ENCODE measurements at regions not wholly inside any gene's neighbourhood (a gene's known extent, or its start where the extent isn't known, plus 50 kb on each side); places are given as distances from the start of the nearest gene placed in this dataset.

DNA sequence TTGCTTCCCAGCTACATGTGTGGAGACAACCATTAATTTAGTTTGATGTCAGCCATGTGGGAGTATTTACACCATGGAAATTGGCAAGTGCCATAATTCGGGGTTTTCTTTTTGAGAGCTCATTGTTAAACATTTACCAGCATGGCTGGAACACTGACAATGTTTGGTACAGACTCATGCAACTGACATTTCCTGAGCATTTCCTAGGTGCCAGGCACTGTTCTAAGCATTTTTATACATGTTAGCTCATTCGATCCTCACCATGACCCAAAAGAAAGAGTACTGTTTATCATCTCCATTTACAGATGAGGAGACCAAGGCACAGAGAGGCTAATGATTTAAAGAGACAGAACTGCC, 86.9 kb downstream of the FOXL1 start:
- Histone ChIP-seq H3K4me3 (ENCODE audit: low read length) (no peak overlapping the region), H3K9me3 (ENCODE audit: insufficient read depth, low read depth, low read length) (no peaks in the 10 kb centered on the region), H3K27ac (ENCODE audit: low read length) (no peak overlapping the region), H3K4me1 (ENCODE audit: insufficient read depth, low read length) (peaks cover 14% of the 10 kb centered on the region), H3K36me3 (ENCODE audit: insufficient read depth, low read depth, low read length) (no peaks in the 10 kb centered on the region), H3K9ac (ENCODE audit: low read depth, low read length) (no peak overlapping the region), H3K27me3 (ENCODE audit: insufficient read depth, low read length) (no peaks in the 10 kb centered on the region)

DNA sequence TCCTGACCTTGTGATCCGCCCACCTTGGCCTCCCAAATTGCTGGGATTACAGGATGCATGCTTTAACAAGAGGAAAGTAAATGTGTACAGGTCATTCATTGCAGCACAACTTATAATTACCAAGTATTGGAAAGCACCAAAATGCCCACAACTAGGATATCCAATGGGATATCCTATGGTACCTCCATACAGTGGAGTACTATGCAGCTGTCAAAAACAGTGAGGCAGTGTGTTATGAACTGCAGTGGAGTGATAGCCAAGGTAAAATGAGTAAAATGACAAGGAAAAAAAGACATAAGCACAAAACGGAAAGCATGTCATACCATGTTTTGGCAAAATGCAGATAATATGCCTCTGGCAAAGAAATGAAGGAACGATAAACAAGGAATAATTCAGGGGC, 87.6 kb downstream of the FOXL1 start:
- H3K36me3 ChIP-seq (ENCODE audit: insufficient read depth, low read depth, low read length), result no peaks in the 10 kb centered on the region
- H3K4me1 ChIP-seq (ENCODE audit: insufficient read depth, low read length), result peaks cover 14% of the 10 kb centered on the region
- H3K27me3 ChIP-seq (ENCODE audit: insufficient read depth, low read length), result no peaks in the 10 kb centered on the region
- no peaks in the 10 kb centered on the region for H3K9me3 ChIP-seq (ENCODE audit: insufficient read depth, low read depth, low read length)
- H3K9ac ChIP-seq (ENCODE audit: low read depth, low read length), result no peak overlapping the region
- H3K4me3 ChIP-seq (ENCODE audit: low read length), result no peak overlapping the region
- no peak overlapping the region for H3K27ac ChIP-seq (ENCODE audit: low read length)

GRCh38 chr16:86667035-86667434, 88.7 kb downstream of the FOXL1 start:
- Histone ChIP-seq H3K4me3 (ENCODE audit: low read length) (no peak overlapping the region), H3K36me3 (ENCODE audit: insufficient read depth, low read depth, low read length) (no peaks in the 10 kb centered on the region), H3K9me3 (ENCODE audit: insufficient read depth, low read depth, low read length) (no peaks in the 10 kb centered on the region), H3K27ac (ENCODE audit: low read length) (no peak overlapping the region), H3K4me1 (ENCODE audit: insufficient read depth, low read length) (peaks cover 14% of the 10 kb centered on the region), H3K9ac (ENCODE audit: low read depth, low read length) (no peak overlapping the region), H3K27me3 (ENCODE audit: insufficient read depth, low read length) (no peaks in the 10 kb centered on the region)

DNA sequence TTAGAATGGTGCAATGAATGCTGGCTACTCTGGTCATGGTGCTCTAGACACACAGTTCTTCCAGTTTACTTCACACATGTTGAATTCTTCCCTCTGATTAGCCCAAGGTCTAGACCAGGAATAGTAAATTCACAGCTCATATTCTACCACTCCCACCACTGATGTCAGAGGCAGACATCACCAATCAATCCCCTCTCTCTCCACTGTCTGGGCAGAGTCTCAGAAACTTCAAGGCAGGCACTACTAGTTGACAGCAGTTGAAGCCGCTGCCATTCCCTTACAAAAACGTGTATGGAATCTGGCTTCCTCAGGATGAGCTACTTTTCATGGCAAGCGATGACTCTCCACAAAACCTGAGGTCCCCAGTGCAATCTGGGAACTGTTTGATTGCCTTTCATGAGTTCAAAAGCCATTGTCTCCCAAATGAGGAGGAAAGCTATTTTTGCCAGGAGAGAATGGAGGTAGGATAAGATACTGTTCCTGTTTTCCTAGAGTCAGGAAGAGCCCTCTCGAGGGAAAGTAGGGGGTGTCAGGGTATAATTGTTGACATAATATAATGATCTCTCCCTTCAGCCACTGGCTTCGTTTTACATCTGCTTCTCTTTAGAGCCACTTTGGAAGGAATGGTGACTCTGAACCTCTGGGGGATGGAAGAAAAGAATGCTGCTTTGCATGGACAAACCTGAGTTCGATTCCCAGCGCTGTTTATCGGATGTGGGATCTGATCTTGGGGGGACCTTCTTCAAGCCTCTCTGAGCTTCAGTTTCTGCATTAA, 90.0 kb downstream of the FOXL1 start:
- Histone ChIP-seq H3K36me3 (ENCODE audit: insufficient read depth, low read depth, low read length) (no peaks in the 10 kb centered on the region), H3K4me3 (ENCODE audit: low read length) (no peak overlapping the region), H3K27ac (ENCODE audit: low read length) (no peak overlapping the region), H3K4me1 (ENCODE audit: insufficient read depth, low read length) (peaks cover 14% of the 10 kb centered on the region), H3K9me3 (ENCODE audit: insufficient read depth, low read depth, low read length) (no peaks in the 10 kb centered on the region), H3K27me3 (ENCODE audit: insufficient read depth, low read length) (no peaks in the 10 kb centered on the region; the same call in 1 of the 2 replicates), H3K9ac (ENCODE audit: low read depth, low read length) (no peak overlapping the region)

DNA sequence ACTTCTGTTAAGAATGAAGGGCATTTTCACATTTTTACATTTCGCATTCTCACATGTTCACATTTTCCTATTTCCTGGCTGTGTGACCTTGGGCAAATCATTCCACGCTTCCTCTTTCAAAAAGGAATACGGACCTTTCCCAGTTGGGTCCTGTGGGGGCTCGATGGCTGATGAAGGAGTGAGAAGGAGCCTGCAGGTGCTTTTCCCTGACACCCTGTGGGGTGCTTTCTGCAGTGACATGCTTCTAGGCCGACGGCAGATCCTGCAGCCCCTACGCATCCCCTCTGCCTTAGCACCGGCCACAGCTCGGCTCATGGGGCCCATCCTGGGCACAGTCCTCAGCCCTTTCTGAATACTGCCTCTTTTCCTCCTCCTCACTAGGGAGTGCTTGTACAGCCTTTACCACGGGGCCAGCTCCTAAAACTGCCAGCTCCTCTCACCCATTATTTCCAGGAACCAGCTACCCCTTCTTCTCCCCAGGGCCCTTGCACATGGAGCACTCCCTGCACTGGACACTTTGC, 91.0 kb downstream of the FOXL1 start:
- Histone ChIP-seq H3K27ac (ENCODE audit: low read length) (no peak overlapping the region), H3K4me3 (ENCODE audit: low read length) (no peak overlapping the region), H3K9ac (ENCODE audit: low read depth, low read length) (no peak overlapping the region), H3K9me3 (ENCODE audit: insufficient read depth, low read depth, low read length) (no peaks in the 10 kb centered on the region), H3K36me3 (ENCODE audit: insufficient read depth, low read depth, low read length) (no peaks in the 10 kb centered on the region), H3K27me3 (ENCODE audit: insufficient read depth, low read length) (no peaks in the 10 kb centered on the region; the same call in 1 of the 2 replicates), H3K4me1 (ENCODE audit: insufficient read depth, low read length) (peaks cover 14% of the 10 kb centered on the region)

GRCh38 chr16:86669937-86670749, 91.8 kb downstream of the FOXL1 start:
- H3K4me3 ChIP-seq (ENCODE audit: low read length), result no peak overlapping the region
- no peaks in the 10 kb centered on the region for H3K9me3 ChIP-seq (ENCODE audit: insufficient read depth, low read depth, low read length)
- H3K27me3 ChIP-seq (ENCODE audit: insufficient read depth, low read length), result no peaks in the 10 kb centered on the region; the same call in 1 of the 2 replicates
- H3K4me1 ChIP-seq (ENCODE audit: insufficient read depth, low read length), result peaks cover 14% of the 10 kb centered on the region
- H3K9ac ChIP-seq (ENCODE audit: low read depth, low read length), result no peak overlapping the region
- no peak overlapping the region for H3K27ac ChIP-seq (ENCODE audit: low read length)
- no peaks in the 10 kb centered on the region for H3K36me3 ChIP-seq (ENCODE audit: insufficient read depth, low read depth, low read length)

- no peaks in the 10 kb centered on the region for H3K36me3 ChIP-seq (ENCODE audit: insufficient read depth, low read depth, low read length)
- H3K4me1 ChIP-seq (ENCODE audit: insufficient read depth, low read length), result peaks cover 14% of the 10 kb centered on the region
- H3K27ac ChIP-seq (ENCODE audit: low read length), result no peak overlapping the region
- H3K9ac ChIP-seq (ENCODE audit: low read depth, low read length), result no peak overlapping the region
- no peaks in the 10 kb centered on the region; the same call in 1 of the 2 replicates for H3K27me3 ChIP-seq (ENCODE audit: insufficient read depth, low read length)
- no peaks in the 10 kb centered on the region for H3K9me3 ChIP-seq (ENCODE audit: insufficient read depth, low read depth, low read length)
- H3K4me3 ChIP-seq (ENCODE audit: low read length), result no peak overlapping the region
These were observed 92.4 kb downstream of the FOXL1 start for GRCh38 chr16:86670750-86671234.

DNA sequence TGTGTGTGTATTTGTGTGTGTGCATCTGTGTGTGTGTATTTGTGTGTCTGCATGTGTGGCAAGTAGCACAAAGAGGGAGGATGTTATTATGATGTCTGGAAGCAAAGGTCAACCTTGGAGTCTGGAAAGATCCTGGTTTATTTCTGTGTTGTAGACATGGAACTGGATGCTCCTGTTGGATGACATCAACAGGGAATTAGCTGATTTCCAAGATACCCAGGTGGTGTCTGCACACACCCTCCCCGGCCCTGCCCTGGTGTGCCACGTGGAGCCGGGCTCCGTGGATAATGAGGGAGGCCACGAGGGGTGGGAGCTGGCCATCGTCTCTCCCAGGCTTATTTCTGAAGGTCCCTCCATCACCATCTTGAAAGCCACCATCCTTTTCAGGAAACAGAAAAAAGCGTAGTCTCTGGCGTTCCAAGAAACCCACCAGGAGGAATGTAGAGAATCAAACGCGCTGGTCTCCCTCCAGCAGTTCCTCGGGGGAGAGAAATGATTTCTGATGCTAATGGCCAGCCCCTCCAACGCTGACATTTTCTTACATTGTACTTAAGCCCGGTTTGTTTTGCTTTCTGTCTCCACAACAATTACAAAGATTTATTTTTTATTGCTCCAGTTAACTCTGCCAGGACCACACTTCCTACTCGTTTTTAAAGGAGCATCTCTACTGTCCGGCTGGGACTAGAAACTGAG, 93.3 kb downstream of the FOXL1 start:
- Histone ChIP-seq H3K9ac (ENCODE audit: low read depth, low read length) (no peak overlapping the region), H3K36me3 (ENCODE audit: insufficient read depth, low read depth, low read length) (no peaks in the 10 kb centered on the region), H3K27ac (ENCODE audit: low read length) (no peak overlapping the region), H3K27me3 (ENCODE audit: insufficient read depth, low read length) (no peaks in the 10 kb centered on the region; the same call in 1 of the 2 replicates), H3K9me3 (ENCODE audit: insufficient read depth, low read depth, low read length) (no peaks in the 10 kb centered on the region), H3K4me1 (ENCODE audit: insufficient read depth, low read length) (peaks cover 14% of the 10 kb centered on the region), H3K4me3 (ENCODE audit: low read length) (no peak overlapping the region)

GRCh38 chr16:86672179-86672863, 94.0 kb downstream of the FOXL1 start:
- H3K4me3 ChIP-seq (ENCODE audit: low read length), result no peak overlapping the region
- H3K36me3 ChIP-seq (ENCODE audit: insufficient read depth, low read depth, low read length), result no peaks in the 10 kb centered on the region
- H3K9me3 ChIP-seq (ENCODE audit: insufficient read depth, low read depth, low read length), result no peaks in the 10 kb centered on the region
- H3K27me3 ChIP-seq (ENCODE audit: insufficient read depth, low read length), result no peaks in the 10 kb centered on the region; the same call in 1 of the 2 replicates
- no peak overlapping the region for H3K27ac ChIP-seq (ENCODE audit: low read length)
- H3K9ac ChIP-seq (ENCODE audit: low read depth, low read length), result no peak overlapping the region
- H3K4me1 ChIP-seq (ENCODE audit: insufficient read depth, low read length), result peaks cover 14% of the 10 kb centered on the region

DNA sequence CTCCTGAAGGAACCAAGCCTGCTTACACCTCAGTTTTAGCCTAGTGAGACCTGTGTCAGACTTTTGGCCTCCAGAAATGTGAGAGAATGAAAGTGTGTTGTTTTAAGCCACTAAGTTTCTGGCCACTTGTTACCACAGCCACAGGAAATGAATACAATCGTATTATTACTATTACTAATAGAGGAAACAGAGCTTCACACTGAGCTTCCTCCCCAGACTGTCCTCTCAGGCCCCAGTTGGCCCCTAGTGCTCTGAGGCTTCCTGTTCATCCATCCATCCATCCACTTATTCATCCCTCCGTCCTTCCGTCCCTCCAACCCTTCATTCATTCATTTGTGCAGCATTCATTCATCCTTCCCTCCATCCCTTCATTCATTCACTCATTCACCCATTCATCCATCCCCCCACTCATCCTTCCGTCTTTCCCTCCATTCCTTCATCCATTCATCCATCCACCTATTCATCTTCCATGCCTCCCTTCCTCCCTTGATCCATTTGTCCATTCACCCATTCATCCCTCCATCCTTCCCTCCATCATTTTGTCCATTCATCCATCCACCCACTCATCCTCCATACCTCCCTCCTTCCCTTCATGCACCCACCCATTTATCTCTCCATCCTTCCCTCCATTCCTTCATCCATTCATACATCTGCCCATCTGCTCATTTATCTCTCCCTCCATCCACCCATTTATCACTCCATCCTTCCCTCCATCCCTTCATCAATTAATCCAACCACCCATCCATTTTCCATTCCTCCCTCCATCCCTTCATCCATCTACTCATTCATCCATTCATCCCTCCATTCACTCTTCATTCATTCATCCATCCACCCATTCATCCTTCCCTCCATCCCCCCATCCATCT, 95.0 kb downstream of the FOXL1 start:
- H3K4me3 ChIP-seq (ENCODE audit: low read length), result no peak overlapping the region
- no peak overlapping the region for H3K27ac ChIP-seq (ENCODE audit: low read length)
- no peak overlapping the region for H3K9ac ChIP-seq (ENCODE audit: low read depth, low read length)
- no peaks in the 10 kb centered on the region for H3K9me3 ChIP-seq (ENCODE audit: insufficient read depth, low read depth, low read length)
- H3K27me3 ChIP-seq (ENCODE audit: insufficient read depth, low read length), result no peaks in the 10 kb centered on the region; the same call in 1 of the 2 replicates
- peaks cover 13% of the 10 kb centered on the region for H3K4me1 ChIP-seq (ENCODE audit: insufficient read depth, low read length)
- H3K36me3 ChIP-seq (ENCODE audit: insufficient read depth, low read depth, low read length), result no peaks in the 10 kb centered on the region
